ENCODE measurements at regions not wholly inside any gene's neighbourhood (a gene's known extent, or its start where the extent isn't known, plus 50 kb on each side); places are given as distances from the start of the nearest gene placed in this dataset.

DNA sequence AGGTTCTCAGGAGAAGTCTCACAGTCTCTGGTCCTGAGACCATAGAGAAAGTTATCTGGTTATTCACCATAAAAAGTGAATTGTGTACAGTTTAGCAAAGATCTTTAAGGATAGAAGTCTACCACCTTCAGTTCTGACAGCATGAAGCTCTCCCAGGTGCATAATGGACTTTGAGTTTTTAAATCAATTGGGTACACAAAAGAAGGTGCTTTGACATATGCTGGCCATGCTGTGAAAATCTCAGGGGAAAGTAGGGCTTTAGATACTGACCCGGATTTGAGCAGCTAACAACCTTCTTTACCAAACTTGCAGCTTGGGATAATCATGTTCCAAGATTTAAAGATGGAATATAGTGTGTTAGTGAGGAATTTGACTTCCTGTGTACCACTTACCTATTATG is 264.2 kb downstream of the ZSWIM6 start:
- DNase-seq (ENCODE audit: low read depth) = no peak

DNA sequence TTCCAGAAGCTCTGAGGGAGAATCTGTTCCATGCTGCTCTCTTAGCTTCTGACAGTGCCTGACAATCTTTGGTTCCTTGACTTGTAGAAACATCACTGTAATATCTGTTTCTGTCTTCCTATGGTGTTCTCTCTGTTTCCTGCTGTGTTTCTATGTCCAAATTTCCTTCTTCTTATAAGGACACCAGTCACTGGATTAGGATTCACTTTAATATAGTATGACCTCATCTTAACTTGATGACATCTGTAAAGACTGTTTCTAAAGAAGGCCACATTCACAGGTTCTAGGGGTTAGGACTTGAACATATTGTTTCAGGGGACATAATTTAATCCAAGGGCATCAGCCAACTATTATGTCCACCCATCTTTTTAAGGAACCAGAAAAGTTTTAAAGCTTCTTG is 265.6 kb downstream of the ZSWIM6 start:
- DNase-seq (ENCODE audit: low read depth) = no peak

DNA sequence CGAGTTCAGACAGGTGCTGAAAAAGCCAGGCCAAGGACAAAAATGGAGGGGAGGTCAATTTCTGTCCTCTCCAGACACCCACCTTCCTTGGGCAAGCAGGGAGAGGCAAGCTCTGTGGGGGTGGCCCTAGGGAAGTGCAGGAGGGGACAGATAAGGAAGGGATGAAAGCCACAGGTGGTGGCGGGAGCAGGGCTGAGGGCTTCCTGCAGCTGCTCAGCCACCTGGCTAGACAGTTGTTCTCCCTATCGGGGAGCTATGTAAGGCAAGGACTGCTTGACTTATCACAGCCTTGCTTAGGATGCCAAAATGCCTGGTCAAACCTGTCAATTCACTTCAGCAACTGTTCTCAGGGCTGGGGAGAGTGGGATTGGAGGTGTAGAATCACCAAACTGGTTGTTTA is 266.1 kb downstream of the ZSWIM6 start:
- DNase-seq (ENCODE audit: low read depth) = no peak

DNA sequence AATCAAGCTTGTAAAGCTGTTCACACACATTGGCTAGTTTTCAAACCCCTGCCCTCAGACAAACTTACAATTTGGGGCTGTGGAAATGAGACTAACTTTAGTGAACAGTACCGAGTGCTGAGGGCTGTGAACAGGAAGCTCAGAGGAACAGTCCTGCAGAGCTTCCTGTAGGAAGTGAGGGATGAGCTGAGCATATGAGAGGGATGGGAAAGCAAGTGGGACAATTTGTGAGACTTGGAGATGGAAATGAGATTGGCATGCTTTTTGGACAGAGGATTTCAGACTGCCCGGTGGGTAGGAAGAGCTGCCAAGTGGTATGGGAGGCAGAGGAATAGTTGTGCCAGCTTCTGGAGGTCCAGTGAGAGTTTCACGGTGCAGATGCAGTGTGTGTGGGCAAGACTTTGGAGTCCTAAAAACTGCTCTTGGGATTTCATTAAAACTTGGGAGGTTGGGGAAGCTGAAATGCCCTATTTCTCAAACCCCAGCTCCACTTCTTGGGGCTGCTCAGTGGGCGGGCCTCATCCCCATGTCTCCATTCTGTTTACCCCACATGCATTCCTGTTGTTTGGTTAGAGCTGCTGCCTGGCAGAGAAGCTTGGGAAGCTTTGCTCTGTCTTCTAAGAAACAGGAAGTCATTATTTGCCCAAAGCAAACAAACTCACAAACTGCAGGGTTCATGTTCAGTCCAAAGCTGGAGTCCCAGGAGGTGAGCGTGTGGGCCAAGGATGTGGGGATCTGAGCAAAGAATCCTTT is 267.5 kb downstream of the ZSWIM6 start:
- DNase-seq (ENCODE audit: low read depth) = peak; percentile 51

DNA sequence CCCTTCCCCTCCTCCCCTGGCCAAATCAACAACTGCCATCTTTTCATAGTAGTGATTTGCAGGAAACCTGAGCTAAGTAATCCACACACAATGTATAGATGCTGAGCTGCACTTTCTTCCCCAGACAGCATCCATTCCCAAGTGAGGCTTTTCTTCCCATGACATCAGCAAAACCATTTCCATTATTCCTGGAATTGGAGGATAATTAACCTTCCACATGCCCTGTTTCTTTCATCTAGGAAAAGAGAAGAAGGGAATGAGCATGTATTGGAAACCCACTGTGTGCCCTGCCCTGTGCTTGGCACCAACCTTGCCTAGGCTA is 268.0 kb downstream of the ZSWIM6 start:
- no peak for DNase-seq (ENCODE audit: low read depth)

DNA sequence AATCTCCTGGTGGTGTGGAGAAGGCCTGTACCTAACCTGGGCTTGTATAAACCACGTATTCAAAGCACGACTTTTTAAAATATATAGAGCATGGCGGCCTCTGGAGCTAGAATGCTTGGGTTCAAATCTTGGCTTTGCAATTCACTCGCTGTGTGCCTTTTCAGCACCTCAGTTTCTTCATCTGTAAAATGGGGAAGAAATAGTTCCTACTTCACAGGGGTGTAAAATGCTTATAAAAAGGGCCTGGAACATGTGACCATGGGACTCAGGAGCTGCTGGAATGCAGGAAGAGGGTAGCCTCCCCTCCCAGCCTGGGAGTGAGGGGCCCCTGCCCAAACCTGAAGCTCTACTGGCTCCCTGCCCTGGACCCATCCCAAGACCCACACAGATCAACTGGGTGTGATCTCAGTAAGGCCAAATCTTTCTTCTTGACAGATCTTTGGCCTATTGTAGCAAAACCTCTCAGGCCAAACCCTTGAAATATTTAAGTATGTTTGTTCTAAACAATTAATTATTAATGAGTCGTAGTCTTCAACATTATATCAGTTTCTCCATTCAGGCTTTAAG is 269.0 kb downstream of the ZSWIM6 start:
- no peak for DNase-seq (ENCODE audit: low read depth)

DNA sequence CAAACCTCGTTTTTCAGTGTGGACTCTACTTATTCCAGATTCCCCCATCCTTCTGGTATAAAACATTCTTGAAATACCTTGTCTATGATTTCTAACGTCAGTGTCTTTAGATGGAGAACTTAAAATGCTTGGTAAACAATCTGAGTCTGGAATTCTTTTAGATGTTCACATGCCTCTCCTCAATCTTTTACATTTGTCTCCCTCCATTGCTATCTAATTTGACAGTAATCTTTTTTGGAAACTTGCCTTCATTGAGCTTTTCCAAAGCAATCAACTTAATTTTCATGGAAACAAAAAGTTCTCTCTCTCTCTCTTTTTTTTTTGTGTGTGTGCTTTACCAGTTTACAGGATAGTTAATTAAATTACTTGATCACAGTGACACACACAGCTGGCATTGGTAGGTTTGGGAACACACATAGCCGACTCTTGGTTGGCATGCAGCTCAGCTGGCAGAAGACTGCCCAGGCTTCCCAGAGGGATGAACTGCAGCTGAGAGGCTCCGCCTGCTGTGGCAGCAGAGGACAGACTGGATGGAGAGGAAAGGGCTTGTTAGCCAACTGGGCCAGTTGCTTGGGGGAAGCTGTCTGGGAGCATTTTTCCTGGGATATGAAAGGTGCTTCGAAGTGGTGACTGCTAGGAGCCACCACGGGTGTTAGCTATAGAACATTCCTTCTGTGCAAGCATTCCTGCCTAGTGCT is 271.3 kb downstream of the ZSWIM6 start:
- peak; percentile 50 for DNase-seq (ENCODE audit: low read depth)

DNA sequence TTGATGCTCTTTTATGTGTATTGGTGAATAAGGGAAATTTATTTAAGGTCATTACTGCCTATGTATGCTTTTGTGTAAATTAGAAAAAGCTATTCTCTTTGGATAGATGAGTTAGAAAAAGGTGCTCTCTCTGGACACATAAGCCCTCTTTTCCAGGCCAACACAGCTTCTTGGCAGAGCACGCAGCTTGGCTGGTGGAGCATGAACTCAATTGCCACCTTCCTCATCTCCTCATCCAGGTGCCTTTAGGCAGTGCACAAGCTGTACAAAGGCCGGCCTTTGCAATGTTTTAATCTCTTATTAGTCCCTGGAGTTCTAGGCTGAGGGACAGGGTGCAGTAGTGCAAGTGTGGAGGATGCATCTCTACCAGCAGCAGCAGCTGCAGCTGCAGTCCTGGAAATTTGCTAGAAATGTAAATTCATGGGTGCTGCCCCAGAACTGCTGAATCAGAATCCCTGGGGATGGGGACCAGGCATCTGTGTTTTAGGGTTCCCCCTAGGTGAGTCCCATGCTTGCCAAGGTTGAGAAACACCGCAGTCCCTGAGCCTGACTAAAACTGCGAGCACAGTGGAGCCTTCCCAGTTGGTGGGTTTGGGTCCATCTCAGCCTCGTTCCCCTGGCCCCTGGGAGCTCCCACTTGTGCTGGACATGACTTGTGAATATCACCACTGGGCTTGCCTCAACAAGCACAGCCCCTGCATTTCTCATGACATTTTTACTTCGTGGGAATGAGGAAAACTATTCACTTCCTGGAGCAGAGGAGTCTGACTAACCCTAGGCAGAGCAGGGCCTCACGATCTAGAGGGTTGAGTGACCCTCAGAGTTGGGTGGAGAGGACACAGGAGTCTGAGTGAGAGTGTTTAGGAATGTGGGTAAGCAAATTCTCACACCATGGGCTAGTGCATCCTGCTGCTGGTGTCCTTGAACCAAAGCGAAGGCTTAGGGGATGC is 272.3 kb downstream of the ZSWIM6 start:
- DNase-seq (ENCODE audit: low read depth) = no peak

DNA sequence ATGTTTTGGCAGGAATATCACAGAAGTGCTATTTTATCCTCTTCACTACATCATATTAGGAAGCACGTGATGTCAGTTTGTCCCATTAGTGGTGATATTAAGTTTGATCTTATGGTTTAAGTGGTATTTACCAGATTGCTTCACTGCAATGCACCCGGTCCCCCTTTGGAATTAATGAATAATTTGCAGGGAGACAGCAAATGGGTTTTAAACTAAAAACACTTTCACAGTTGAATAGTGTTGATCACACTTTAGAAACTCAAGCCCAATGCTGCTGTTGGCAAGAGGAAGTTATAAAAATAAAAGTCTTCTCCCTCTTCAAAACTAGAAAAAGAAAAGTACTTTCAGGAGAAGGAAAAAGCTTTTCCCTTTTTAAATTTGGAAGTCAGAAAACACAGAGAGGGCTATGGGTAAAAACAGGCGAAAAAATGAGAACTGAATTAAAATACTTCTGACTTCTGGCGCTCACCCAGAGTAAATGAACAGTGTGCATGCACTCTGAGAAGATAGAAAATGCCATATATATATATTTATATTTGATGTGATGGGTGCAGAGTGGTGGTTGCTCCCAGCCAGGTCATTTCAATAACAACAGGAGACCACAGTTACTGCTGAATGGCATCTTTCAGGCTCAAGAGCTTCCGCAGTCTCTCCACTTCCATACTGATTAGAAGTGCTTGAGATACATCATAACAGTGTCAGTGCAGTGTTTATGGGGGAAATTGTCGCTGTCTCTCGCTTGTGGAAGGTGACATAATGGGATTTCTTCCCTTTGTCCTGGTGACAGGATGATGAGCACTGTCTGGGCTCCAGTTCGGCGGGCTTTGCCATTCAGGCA is 278.0 kb downstream of the ZSWIM6 start:
- no peak for DNase-seq (ENCODE audit: low read depth)

DNA sequence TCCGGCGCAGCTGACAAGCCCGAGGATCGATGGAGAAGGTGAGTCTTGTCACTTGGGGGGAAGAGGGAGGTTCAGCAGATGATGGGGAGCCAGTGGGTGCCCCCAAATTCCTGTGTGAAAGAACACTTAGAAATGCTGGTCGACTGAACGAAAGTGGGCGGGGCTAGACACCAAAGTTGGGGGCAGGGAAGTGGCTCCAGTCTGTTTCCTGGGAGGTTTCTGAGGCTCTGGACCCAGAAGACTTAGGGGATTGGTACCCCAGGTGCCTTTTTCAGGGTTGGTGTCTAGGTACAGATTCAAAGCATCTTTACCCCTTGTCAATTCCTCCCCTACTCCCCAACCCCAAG is 278.6 kb downstream of the ZSWIM6 start:
- no peak for DNase-seq (ENCODE audit: low read depth)

DNA sequence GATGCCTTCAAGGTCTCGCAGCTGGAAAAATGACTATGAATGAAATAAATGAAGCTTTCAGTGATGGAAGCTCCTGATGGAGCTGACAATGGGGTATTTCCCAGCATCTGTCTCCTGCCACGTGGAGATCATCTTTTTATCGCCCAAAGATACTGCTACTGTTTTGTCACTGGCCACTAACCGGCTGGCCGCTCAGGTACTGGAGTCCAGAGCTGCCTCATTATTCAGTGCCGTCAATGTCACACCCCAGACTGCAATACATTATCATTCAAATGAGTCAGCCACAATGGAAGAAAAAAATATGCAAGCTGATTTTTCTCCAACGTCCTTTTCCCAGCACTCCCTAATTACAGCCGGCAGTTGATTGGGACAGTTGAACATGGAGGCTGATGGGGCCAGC is 280.4 kb downstream of the ZSWIM6 start:
- DNase-seq (ENCODE audit: low read depth) = no peak

DNA sequence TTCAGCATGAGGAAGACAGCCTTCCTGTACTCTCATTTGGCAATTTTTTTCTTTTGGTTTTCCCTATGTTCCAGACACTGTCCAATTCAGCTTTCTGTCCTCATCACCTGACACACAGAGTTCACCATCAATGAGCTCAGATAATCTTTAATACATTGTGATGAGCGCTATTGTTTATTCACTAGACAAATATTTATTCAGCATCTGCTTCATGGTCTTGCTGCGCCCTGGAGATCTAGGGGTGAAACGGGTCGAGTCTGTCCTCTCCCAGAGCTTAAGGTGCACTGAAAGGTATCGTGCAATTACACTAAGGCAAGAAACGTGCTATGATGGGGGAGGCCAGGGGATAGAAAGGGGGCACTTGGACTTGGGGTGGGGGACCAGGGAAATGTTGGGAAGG is 281.6 kb downstream of the ZSWIM6 start:
- no peak for DNase-seq (ENCODE audit: low read depth)

DNA sequence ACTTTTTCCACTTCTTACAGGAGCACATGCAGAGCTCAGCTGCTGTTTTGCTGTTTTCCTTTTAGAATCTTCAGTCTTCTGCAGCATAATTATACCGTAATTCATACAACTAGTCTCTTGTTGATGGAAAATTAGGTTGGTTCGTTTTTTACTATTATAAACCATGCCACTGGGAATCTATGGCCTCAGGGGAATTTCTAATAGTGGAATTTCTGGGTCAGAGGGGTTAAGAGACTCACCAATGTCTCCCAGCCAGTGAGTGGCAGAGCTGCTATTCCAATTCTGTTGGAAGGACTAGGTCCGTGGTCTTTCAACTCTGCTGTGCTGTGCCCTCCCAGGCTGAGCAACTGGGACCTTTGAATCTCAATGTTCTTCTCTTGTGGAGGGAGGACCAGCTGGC is 282.5 kb downstream of the ZSWIM6 start:
- DNase-seq (ENCODE audit: low read depth) = no peak

DNA sequence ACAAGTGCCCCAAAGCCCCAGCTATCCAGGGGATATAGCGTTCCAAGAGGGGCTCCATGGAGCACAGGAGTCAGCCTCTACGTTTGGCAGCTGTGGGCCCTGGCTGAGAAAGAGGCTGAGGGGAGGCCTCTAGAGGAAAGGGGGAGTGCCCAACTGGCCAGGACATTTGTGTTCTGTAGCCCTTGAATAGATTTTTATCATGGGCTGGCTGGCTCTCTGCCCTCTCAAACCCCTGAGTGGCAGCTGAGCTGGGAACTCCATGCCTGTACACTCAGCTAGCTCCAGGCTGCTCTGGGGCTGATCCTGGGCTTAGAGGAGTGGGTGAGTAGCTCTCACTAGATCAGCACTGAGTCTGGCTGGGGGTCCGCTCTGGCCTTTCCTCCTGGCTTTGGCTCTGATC is 285.0 kb downstream of the ZSWIM6 start:
- no peak for DNase-seq (ENCODE audit: low read depth)

DNA sequence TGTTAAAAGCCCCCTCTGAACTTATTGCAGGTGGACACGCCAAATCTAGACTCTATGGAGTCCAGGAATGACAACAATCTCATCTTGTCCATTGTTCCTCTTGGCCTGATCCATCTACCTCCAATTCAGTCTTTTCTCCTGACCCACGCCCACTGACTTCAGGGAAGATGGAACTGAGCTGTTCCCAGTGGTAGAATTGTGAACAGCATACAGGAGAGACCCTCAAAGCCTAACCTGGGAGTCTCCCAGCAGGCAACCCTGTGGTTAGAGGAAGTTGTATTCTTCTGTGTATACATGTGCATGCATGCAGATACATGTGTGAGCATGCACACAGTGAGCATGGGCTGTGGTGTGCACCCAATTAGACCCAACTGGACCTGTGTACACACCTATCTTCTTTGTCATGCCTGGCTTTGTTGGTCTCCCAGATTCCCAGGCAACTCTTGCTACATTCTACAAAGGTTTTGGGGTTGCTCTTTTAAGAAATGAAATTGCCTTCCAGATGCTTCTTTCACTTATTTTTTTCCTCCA is 286.0 kb downstream of the ZSWIM6 start:
- DNase-seq (ENCODE audit: low read depth) = no peak

DNA sequence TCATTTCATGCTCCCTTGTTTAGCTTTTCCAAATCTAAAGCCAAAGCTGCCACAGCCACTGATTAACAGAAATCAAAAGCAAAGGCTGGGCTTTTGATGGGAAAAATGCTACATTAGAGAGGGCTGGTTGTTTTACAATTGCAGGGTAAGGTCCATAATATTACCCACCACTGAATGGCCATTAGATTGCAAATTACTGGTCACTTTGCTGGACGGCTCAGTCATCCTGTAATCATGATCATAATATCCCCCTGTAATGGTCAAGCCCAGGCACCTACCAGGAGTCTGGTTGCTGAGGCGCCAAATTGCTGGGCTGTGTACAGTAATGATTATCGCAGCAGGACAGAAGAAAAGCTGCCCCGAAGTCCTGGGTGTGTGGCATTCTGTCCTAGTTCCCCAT is 286.5 kb downstream of the ZSWIM6 start:
- DNase-seq (ENCODE audit: low read depth) = no peak

DNA sequence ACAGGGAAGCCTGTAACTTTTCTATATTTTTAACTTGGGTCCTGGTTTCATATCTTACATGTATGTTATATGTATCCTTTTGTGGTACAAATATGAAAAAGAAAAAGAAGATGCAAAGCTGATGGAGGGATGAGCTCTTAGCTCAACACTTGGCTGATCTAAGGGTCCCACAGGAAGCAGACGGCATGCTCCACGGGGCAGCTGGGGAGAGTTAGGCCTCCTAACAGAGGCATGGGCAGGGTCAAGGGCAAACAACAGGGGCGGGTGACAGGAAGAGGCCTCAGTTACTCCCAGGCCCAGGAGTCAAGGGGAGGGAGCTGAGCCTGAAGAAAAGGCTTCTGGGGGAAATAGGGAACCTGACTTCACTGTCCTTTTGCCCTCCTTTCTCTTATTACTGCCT is 287.2 kb downstream of the ZSWIM6 start:
- no peak for DNase-seq (ENCODE audit: low read depth)

DNA sequence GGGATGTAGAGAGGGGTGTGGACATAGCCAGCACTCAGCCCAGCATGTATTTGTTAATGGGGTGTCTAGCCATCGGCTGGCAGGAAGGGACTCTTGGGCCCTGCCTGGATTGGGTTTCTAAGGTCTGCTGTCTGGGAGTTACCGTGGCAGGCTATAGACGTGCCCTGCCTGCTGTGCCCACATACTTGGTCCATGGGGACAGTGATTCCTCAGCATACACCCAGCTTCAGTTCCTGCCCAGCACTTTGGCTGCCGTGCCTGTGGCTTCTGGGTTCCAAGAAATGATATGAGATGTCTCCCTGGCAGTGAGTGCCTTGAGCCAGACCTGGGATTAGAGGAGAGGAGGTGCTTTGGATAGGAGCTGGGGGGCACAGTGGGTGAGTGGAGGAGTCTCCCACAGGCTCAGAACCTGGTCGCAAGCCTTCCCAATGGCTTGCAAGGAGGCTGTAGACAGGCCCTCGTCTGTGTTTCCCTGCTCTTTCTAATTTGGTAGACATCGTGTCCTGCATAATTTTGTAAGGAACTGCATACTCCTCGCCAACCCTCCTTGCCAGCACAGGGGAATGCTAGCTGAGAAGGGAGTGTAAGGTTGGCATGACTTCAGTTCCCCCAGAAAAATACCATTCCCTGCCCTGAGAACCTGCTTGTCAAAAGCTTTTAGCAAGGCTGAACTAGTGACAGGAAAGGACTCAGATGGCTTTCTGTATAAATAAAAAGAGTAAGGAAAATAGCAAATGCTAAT is 287.9 kb downstream of the ZSWIM6 start:
- DNase-seq (ENCODE audit: low read depth) = no peak

DNA sequence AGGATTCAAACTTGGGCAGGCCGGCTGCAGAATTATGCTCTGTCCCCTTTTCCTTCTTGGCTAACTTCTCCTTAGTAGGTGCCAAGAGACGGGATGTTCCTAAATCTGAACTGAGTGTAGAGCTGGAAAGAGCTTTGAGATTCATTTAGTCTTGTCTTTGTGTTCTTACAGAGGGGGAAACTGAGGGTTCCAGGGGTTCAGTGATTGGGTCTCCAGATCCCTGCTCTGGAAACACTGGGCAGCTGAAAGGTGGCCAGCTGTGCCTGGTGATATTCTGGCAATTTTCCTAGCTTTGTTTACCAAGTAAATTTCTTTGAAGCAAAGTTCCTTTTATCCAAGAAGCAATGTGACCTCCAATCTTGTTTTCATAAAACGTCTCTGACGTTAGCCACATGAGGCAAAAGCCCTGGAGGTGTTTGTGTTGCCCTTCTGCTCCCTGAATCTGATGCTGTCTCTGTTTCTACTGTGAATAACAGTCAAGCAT is 288.7 kb downstream of the ZSWIM6 start:
- DNase-seq (ENCODE audit: low read depth) = no peak

DNA sequence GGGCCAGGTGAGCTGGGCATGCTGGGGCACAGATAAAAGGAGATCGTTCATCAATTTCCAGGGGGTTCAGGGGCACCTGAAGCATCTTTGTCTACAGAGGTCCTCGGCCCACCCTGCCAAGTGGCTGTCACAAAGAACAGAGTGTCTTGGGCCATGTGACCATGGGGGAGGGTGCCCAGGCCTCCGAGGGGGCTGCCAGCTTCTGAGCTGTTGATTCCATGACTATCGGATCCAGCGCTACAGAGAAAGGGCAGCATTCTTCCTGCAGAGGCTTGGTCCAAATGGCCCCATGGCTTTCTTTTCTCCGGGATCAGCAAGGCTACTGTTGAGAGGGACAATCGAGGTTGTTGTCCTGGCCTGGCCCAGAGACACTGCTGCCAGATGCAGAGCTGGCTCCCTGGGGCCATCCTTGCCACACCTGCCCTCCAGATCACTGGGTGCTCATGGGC is 289.2 kb downstream of the ZSWIM6 start:
- DNase-seq (ENCODE audit: low read depth) = no peak

DNA sequence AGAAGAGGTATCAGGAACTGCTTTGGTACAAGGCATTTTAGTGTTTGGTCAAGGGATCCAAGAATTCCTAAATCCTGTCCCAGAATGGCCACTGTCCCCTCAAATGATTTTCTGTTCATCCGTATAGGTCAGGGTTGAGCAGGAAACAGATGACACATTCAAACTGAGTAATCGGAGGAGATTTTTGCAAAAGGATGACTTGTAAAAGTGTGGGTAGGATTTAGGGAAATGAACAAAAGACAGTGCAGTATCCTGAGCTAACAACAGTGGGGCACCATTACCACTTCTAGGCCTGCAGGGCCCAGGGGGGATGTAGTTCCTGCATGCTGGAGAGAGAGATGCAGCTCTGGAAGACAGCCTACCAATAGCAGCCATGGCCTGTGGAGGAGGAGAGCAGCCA is 290.1 kb downstream of the ZSWIM6 start:
- DNase-seq (ENCODE audit: low read depth) = no peak
